ENCODE measurements at regions not wholly inside any gene's neighbourhood (a gene's known extent, or its start where the extent isn't known, plus 50 kb on each side); places are given as distances from the start of the nearest gene placed in this dataset.

DNA sequence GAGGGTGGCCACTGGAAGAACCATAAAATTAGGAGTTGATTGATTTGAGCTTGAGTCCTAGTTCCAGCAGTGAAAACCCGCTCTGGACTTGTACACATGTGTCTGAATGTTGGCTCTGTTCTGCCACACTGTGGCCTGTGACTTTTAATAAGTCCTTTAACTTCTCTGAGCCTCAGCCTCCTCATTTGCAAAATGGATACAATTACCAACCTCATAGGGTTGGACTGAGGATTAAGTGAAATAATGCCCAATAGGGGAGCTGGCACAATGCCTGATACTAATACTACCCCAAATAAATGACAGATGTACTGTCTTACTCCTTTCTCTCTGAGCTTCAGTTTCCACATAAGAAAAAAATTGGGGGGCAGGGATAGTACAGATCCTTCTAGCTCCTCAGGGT is 92.6 kb upstream of the RIPOR2 start:
- no peak for TF ChIP-seq POLR2A (IDR thresholded peaks at IDR 0.05)
- TF ChIP-seq, protein P1, sequence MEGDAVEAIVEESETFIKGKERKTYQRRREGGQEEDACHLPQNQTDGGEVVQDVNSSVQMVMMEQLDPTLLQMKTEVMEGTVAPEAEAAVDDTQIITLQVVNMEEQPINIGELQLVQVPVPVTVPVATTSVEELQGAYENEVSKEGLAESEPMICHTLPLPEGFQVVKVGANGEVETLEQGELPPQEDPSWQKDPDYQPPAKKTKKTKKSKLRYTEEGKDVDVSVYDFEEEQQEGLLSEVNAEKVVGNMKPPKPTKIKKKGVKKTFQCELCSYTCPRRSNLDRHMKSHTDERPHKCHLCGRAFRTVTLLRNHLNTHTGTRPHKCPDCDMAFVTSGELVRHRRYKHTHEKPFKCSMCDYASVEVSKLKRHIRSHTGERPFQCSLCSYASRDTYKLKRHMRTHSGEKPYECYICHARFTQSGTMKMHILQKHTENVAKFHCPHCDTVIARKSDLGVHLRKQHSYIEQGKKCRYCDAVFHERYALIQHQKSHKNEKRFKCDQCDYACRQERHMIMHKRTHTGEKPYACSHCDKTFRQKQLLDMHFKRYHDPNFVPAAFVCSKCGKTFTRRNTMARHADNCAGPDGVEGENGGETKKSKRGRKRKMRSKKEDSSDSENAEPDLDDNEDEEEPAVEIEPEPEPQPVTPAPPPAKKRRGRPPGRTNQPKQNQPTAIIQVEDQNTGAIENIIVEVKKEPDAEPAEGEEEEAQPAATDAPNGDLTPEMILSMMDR (IDR thresholded peaks at IDR 0.05): no peak
- no peak for TF ChIP-seq EP300 (IDR thresholded peaks at IDR 0.05)
- no peak for TF ChIP-seq POLR2AphosphoS5 (IDR thresholded peaks at IDR 0.05)
